Mesodermal cell (in vitro differentiated cells): ENCODE measurements at regions not wholly inside any gene's neighbourhood (a gene's known extent, or its start where the extent isn't known, plus 50 kb on each side); places are given as distances from the start of the nearest gene placed in this dataset.
A peak's percentile ranks its signal among the peaks of the same experiment; 100 is the strongest.
"Not testable (repeated sequence)": the region's sequence is repeated elsewhere in the genome, so short reads cannot be mapped to it uniquely, and the experiment has no call there.

Experiments
- H3K27ac ChIP-seq: 2 replicates; pipeline ENCODE4 v1.7.0; 2013; ENCODE audit warnings: mild to moderate bottlenecking, low read depth, low read length, moderate library complexity; ENCODE audit not compliant: severe bottlenecking
- H3K36me3 ChIP-seq: 2 replicates; pipeline ENCODE4 v1.7.1; 2013; ENCODE audit warnings: mild to moderate bottlenecking, low read length, moderate library complexity; ENCODE audit not compliant: control insufficient read depth, insufficient read depth
- H3K4me1 ChIP-seq: one replicate; pipeline ENCODE4 v1.7.1; 2013; ENCODE audit warnings: mild to moderate bottlenecking, low read length; ENCODE audit not compliant: insufficient read depth, control insufficient read depth, poor library complexity, severe bottlenecking
- H3K4me3 ChIP-seq: 2 replicates; pipeline ENCODE4 v1.7.0; 2013; ENCODE audit warnings: low read length, control low read depth, mild to moderate bottlenecking; ENCODE audit not compliant: insufficient read depth, poor library complexity, severe bottlenecking; ENCODE audit errors: extremely low read depth
- H3K9me3 ChIP-seq: 2 replicates; pipeline ENCODE4 v1.7.1; 2013; ENCODE audit warnings: mild to moderate bottlenecking, low read length, moderate library complexity; ENCODE audit not compliant: control insufficient read depth
- WGBS, 2 experiments: methylation state at CpG; one replicate each; pipeline ENCODE4 v1.1.5; 2013; ENCODE audit warnings: missing lambda C conversion rate in 2 of 2; ENCODE audit not compliant: insufficient coverage in 2 of 2; 5-methylcytosine and 5-hydroxymethylcytosine counted together

- no peaks in the 10 kb centered on the region for H3K4me1 ChIP-seq
- peaks cover 5% of the 10 kb centered on the region for H3K9me3 ChIP-seq
- H3K4me3 ChIP-seq, result no peak overlapping the region
- peak overlapping the region; percentile 36 for H3K27ac ChIP-seq
- H3K36me3 ChIP-seq, result no peaks in the 10 kb centered on the region
- WGBS, 2 experiments, result no CpG with 5 or more reads among the region's 4 CpGs
Measured at GRCh38 chr21:28068455-28069358, 924.0 kb downstream of the LTN1 start.

GRCh38 chr21:28066596-28067387 lies 925.9 kb downstream of the LTN1 start:
- no peak overlapping the region for H3K27ac ChIP-seq
- H3K36me3 ChIP-seq, result no peaks in the 10 kb centered on the region

GRCh38 chr21:28066076-28066475 lies 926.6 kb downstream of the LTN1 start:
- no peak overlapping the region for H3K4me3 ChIP-seq
- H3K4me1 ChIP-seq, result no peaks in the 10 kb centered on the region
- 92% methylated on average over 1 of the region's 1 CpG; no CpG with 5 or more reads in 1 of the 2 experiments for WGBS, 2 experiments
- no peaks in the 10 kb centered on the region for H3K9me3 ChIP-seq
- no peaks in the 10 kb centered on the region for H3K36me3 ChIP-seq
- H3K27ac ChIP-seq, result no peak overlapping the region

More at GRCh38 chr21:28066596-28067387, 925.9 kb downstream of the LTN1 start:
- WGBS, 2 experiments, result 85 to 90% methylated on average over 6 to 7 of the region's 7 CpGs
- Histone ChIP-seq H3K4me3 (no peak overlapping the region), H3K4me1 (no peaks in the 10 kb centered on the region), H3K9me3 (no peaks in the 10 kb centered on the region)

- WGBS, 2 experiments, result 81 to 95% methylated on average over 3 to 4 of the region's 6 CpGs
Measured at GRCh38 chr21:28063241-28064216, 929.1 kb downstream of the LTN1 start.

GRCh38 chr21:28052956-28053355 lies 939.7 kb downstream of the LTN1 start:
- H3K9me3 ChIP-seq, H3K36me3 ChIP-seq, H3K4me1 ChIP-seq, H3K4me3 ChIP-seq, H3K27ac ChIP-seq: not testable (repeated sequence)
- no CpG with 5 or more reads among the region's 1 CpG for WGBS, 2 experiments

More at GRCh38 chr21:28063241-28064216, 929.1 kb downstream of the LTN1 start:
- H3K27ac ChIP-seq, result no peak overlapping the region
- no peaks in the 10 kb centered on the region for H3K36me3 ChIP-seq
- H3K4me3 ChIP-seq, result no peak overlapping the region
- H3K4me1 ChIP-seq, result no peaks in the 10 kb centered on the region
- no peaks in the 10 kb centered on the region for H3K9me3 ChIP-seq

- H3K4me3 ChIP-seq, H3K27ac ChIP-seq, H3K36me3 ChIP-seq, H3K9me3 ChIP-seq, H3K4me1 ChIP-seq: not testable (repeated sequence)
- WGBS, 2 experiments, result no CpG with 5 or more reads among the region's 4 CpGs
Measured at GRCh38 chr21:28051649-28052048, 941.0 kb downstream of the LTN1 start.

- H3K4me1 ChIP-seq, H3K36me3 ChIP-seq, H3K4me3 ChIP-seq, H3K27ac ChIP-seq, H3K9me3 ChIP-seq: not testable (repeated sequence)
Measured at GRCh38 chr21:28035692-28036091, 957.0 kb downstream of the LTN1 start.

- H3K4me1 ChIP-seq, H3K27ac ChIP-seq, H3K36me3 ChIP-seq, H3K4me3 ChIP-seq: not testable (repeated sequence)
- WGBS, 2 experiments, result no CpG with 5 or more reads among the region's 2 CpGs
- peaks cover 12% of the 10 kb centered on the region for H3K9me3 ChIP-seq
Measured at GRCh38 chr21:28034916-28035315, 957.8 kb downstream of the LTN1 start.

- H3K36me3 ChIP-seq, H3K4me1 ChIP-seq, H3K27ac ChIP-seq, H3K4me3 ChIP-seq: not testable (repeated sequence)
- 80 to 93% methylated on average over 3 of the region's 4 CpGs for WGBS, 2 experiments
- peaks cover 14% of the 10 kb centered on the region for H3K9me3 ChIP-seq
Measured at GRCh38 chr21:28034334-28034733, 958.3 kb downstream of the LTN1 start.

- not testable (repeated sequence) for H3K4me1 ChIP-seq, H3K27ac ChIP-seq, H3K36me3 ChIP-seq, H3K4me3 ChIP-seq
- H3K9me3 ChIP-seq, result peaks cover 14% of the 10 kb centered on the region
- no CpG with 5 or more reads among the region's 1 CpG for WGBS, 2 experiments
Measured at GRCh38 chr21:28032652-28033051, 960.0 kb downstream of the LTN1 start.
